ENCODE measurements at regions not wholly inside any gene's neighbourhood (a gene's known extent, or its start where the extent isn't known, plus 50 kb on each side); places are given as distances from the start of the nearest gene placed in this dataset.

GRCh38 chr20:60400567-60400966 lies 442.3 kb downstream of the CDH26 start:
- Histone ChIP-seq H3K36me3 (ENCODE audit: control insufficient read depth, insufficient read depth, low read length) (no peaks in the 10 kb centered on the region), H3K9me3 (ENCODE audit: control insufficient read depth, insufficient read depth, low read depth, low read length) (no peaks in the 10 kb centered on the region), H3K27ac (ENCODE audit: low read length) (no peak overlapping the region), H3K27me3 (ENCODE audit: control insufficient read depth, insufficient read depth, low read length) (no peaks in the 10 kb centered on the region), H3K4me3 (ENCODE audit: low read depth in 2 of 2, low read length in 2 of 2) (no peak overlapping the region), H3K4me1 (ENCODE audit: control insufficient read depth, insufficient read depth, low read length) (no peaks in the 10 kb centered on the region)
- ChIA-PET CTCF (no interaction called here), POLR2A (no interaction called here)
- no TSS peak for BruUV-seq (replicated peaks)
- no peak for TF ChIP-seq SIN3A (IDR thresholded peaks at IDR 0.05; ENCODE audit: borderline replicate concordance, insufficient read depth, low read depth, low read length)
- no peak for DNase-seq (ENCODE audit: low read depth, low spot score)
- intact Hi-C loops (cut with micrococcal nuclease; ENCODE audit: unreplicated experiment) (no loop called here), in situ Hi-C loops (cut with HindIII; ENCODE audit: low pct_unique_long_range_greater_than_20kb, low sequenced_read_pairs) (no loop called here)
- no peak for ATAC-seq

GRCh38 chr20:60402189-60403058 lies 444.2 kb downstream of the CDH26 start:
- intact Hi-C loops (cut with micrococcal nuclease; ENCODE audit: unreplicated experiment) (no loop called here), in situ Hi-C loops (cut with HindIII; ENCODE audit: low pct_unique_long_range_greater_than_20kb, low sequenced_read_pairs) (no loop called here)
- ChIA-PET CTCF (no interaction called here), POLR2A (no interaction called here)
- no peak for ATAC-seq
- Histone ChIP-seq H3K27ac (ENCODE audit: low read length) (no peak overlapping the region), H3K27me3 (ENCODE audit: control insufficient read depth, insufficient read depth, low read length) (no peaks in the 10 kb centered on the region), H3K4me1 (ENCODE audit: control insufficient read depth, insufficient read depth, low read length) (no peaks in the 10 kb centered on the region), H3K36me3 (ENCODE audit: control insufficient read depth, insufficient read depth, low read length) (no peaks in the 10 kb centered on the region), H3K4me3 (ENCODE audit: low read depth in 2 of 2, low read length in 2 of 2) (no peak overlapping the region), H3K9me3 (ENCODE audit: control insufficient read depth, insufficient read depth, low read depth, low read length) (no peaks in the 10 kb centered on the region)
- TF ChIP-seq SIN3A (IDR thresholded peaks at IDR 0.05; ENCODE audit: borderline replicate concordance, insufficient read depth, low read depth, low read length) = no peak
- DNase-seq (ENCODE audit: low read depth, low spot score) = no peak
- BruUV-seq (replicated peaks) = no TSS peak

- TF ChIP-seq SIN3A (IDR thresholded peaks at IDR 0.05; ENCODE audit: borderline replicate concordance, insufficient read depth, low read depth, low read length) (no peak), POLR2AphosphoS5 (IDR thresholded peaks at IDR 0.05; ENCODE audit: low read depth, low read length) (no peak), REST (IDR thresholded peaks at IDR 0.05; ENCODE audit: insufficient read depth in 1 of 2, low read depth in 2 of 2, low read length in 1 of 2) (no peak), TCF7L2 (IDR thresholded peaks at IDR 0.05; ENCODE audit: low read depth, low read length) (no peak), CTCF (IDR thresholded peaks at IDR 0.05) (no peak)
Observed at GRCh38 chr20:60403105-60403741, 445.0 kb downstream of the CDH26 start.

More at GRCh38 chr20:60403105-60403741, 445.0 kb downstream of the CDH26 start:
- Histone ChIP-seq H3K36me3 (ENCODE audit: control insufficient read depth, insufficient read depth, low read length) (no peaks in the 10 kb centered on the region), H3K4me3 (ENCODE audit: low read depth in 2 of 2, low read length in 2 of 2) (no peak overlapping the region), H3K4me1 (ENCODE audit: control insufficient read depth, insufficient read depth, low read length) (no peaks in the 10 kb centered on the region), H3K27ac (ENCODE audit: low read length) (no peak overlapping the region), H3K9me3 (ENCODE audit: control insufficient read depth, insufficient read depth, low read depth, low read length) (no peaks in the 10 kb centered on the region), H3K27me3 (ENCODE audit: control insufficient read depth, insufficient read depth, low read length) (no peaks in the 10 kb centered on the region)
- no TSS peak for BruUV-seq (replicated peaks)
- DNase-seq (ENCODE audit: low read depth, low spot score) = no peak
- POLR2A ChIA-PET = no interaction called here
- intact Hi-C loops (cut with micrococcal nuclease; ENCODE audit: unreplicated experiment) (no loop called here), in situ Hi-C loops (cut with HindIII; ENCODE audit: low pct_unique_long_range_greater_than_20kb, low sequenced_read_pairs) (no loop called here)
- CTCF ChIA-PET = no interaction called here
- no peak for ATAC-seq

Data from Panc1 (cell line).